Central memory CD8-positive, alpha-beta T cell (primary cell): ENCODE measurements at regions not wholly inside any gene's neighbourhood (a gene's known extent, or its start where the extent isn't known, plus 50 kb on each side); places are given as distances from the start of the nearest gene placed in this dataset.

ENCODE experiments used
- ATAC-seq: fragments of 150-1000 bp; cut with Tn5 transposase; replicated peaks from 2 replicates; pipeline ENCODE4 v1.10.0; 2022; ENCODE audit warnings: mild to moderate bottlenecking, moderate FRiP score, moderate number of reproducible peaks; ENCODE audit not compliant: poor library complexity, severe bottlenecking; ENCODE audit errors: extremely low read depth
- DNase-seq, 2 donors: peaks; one replicate each; pipeline ENCODE4 v3.0.0; 2021; ENCODE audit warnings: low spot score in 2 of 2
- H3K27ac Mint-ChIP-seq: one replicate; pipeline ENCODE4 v1.8.0; 2022; ENCODE audit warnings: low read depth, mild to moderate bottlenecking, moderate library complexity, mixed read lengths
- H3K27me3 Mint-ChIP-seq: one replicate; pipeline ENCODE4 v1.8.0; 2022; ENCODE audit warnings: mixed read lengths
- H3K36me3 Mint-ChIP-seq: one replicate; pipeline ENCODE4 v1.8.0; 2022; ENCODE audit warnings: mild to moderate bottlenecking, moderate library complexity, mixed read lengths; ENCODE audit not compliant: insufficient read depth
- H3K4me1 Mint-ChIP-seq: one replicate; pipeline ENCODE4 v1.8.0; 2022; ENCODE audit warnings: mixed read lengths
- H3K4me3 Mint-ChIP-seq: one replicate; pipeline ENCODE4 v1.8.0; 2022; ENCODE audit warnings: mild to moderate bottlenecking, moderate library complexity, mixed read lengths
- H3K9me3 Mint-ChIP-seq: one replicate; pipeline ENCODE4 v1.8.0; 2022; ENCODE audit warnings: mixed read lengths

GRCh38 chr11:41895081-41895480 is 435.6 kb upstream of the LRRC4C start:
- ATAC-seq = no peak
- Mint-ChIP-seq H3K4me1 (no peaks in the 10 kb centered on the region), H3K9me3 (peaks cover 4% of the 10 kb centered on the region), H3K27me3 (no peaks in the 10 kb centered on the region), H3K36me3 (no peaks in the 10 kb centered on the region), H3K4me3 (no peak overlapping the region), H3K27ac (no peak overlapping the region)
- DNase-seq = no peak

GRCh38 chr11:41897991-41898390 is 438.5 kb upstream of the LRRC4C start:
- Mint-ChIP-seq H3K27me3 (no peaks in the 10 kb centered on the region), H3K9me3 (peaks cover 17% of the 10 kb centered on the region), H3K27ac (no peak overlapping the region), H3K36me3 (no peaks in the 10 kb centered on the region), H3K4me1 (no peaks in the 10 kb centered on the region), H3K4me3 (no peak overlapping the region)
- no peak for ATAC-seq
- no peak for DNase-seq

- no peak overlapping the region for H3K27ac Mint-ChIP-seq
- no peak overlapping the region for H3K4me3 Mint-ChIP-seq
- peaks cover 43% of the 10 kb centered on the region for H3K9me3 Mint-ChIP-seq
- ATAC-seq (no peak), DNase-seq (no peak)
- no peaks in the 10 kb centered on the region for H3K4me1 Mint-ChIP-seq
- H3K36me3 Mint-ChIP-seq = no peaks in the 10 kb centered on the region
- no peaks in the 10 kb centered on the region for H3K27me3 Mint-ChIP-seq
Measured at GRCh38 chr11:41917900-41918299, 458.4 kb upstream of the LRRC4C start.

GRCh38 chr11:41920374-41920773 is 460.9 kb upstream of the LRRC4C start:
- no peak for ATAC-seq
- no peak overlapping the region for H3K27ac Mint-ChIP-seq
- H3K4me1 Mint-ChIP-seq = no peaks in the 10 kb centered on the region
- peaks cover 31% of the 10 kb centered on the region for H3K9me3 Mint-ChIP-seq
- no peaks in the 10 kb centered on the region for H3K27me3 Mint-ChIP-seq
- H3K36me3 Mint-ChIP-seq = no peaks in the 10 kb centered on the region
- H3K4me3 Mint-ChIP-seq = no peak overlapping the region
- DNase-seq = no peak

GRCh38 chr11:41921746-41922390 is 462.4 kb upstream of the LRRC4C start:
- H3K9me3 Mint-ChIP-seq = peaks cover 30% of the 10 kb centered on the region
- ATAC-seq = no peak
- DNase-seq = no peak
- H3K27me3 Mint-ChIP-seq = no peaks in the 10 kb centered on the region
- no peaks in the 10 kb centered on the region for H3K4me1 Mint-ChIP-seq
- no peaks in the 10 kb centered on the region for H3K36me3 Mint-ChIP-seq
- no peak overlapping the region for H3K4me3 Mint-ChIP-seq
- no peak overlapping the region for H3K27ac Mint-ChIP-seq

GRCh38 chr11:41926339-41926738 is 466.9 kb upstream of the LRRC4C start:
- no peak for DNase-seq
- no peaks in the 10 kb centered on the region for H3K36me3 Mint-ChIP-seq
- no peak overlapping the region for H3K27ac Mint-ChIP-seq
- no peaks in the 10 kb centered on the region for H3K27me3 Mint-ChIP-seq
- no peak overlapping the region for H3K4me3 Mint-ChIP-seq
- H3K4me1 Mint-ChIP-seq = no peaks in the 10 kb centered on the region
- ATAC-seq = no peak
- H3K9me3 Mint-ChIP-seq = peaks cover 15% of the 10 kb centered on the region

GRCh38 chr11:41935241-41935640 is 475.8 kb upstream of the LRRC4C start:
- peaks cover 27% of the 10 kb centered on the region for H3K9me3 Mint-ChIP-seq
- no peaks in the 10 kb centered on the region for H3K36me3 Mint-ChIP-seq
- no peak for DNase-seq
- no peak overlapping the region for H3K4me3 Mint-ChIP-seq
- H3K27ac Mint-ChIP-seq = no peak overlapping the region
- no peak for ATAC-seq
- no peaks in the 10 kb centered on the region for H3K27me3 Mint-ChIP-seq
- H3K4me1 Mint-ChIP-seq = no peaks in the 10 kb centered on the region

- Mint-ChIP-seq H3K36me3 (no peaks in the 10 kb centered on the region), H3K27me3 (no peaks in the 10 kb centered on the region)
- no peak for DNase-seq
Measured at GRCh38 chr11:41935795-41936194, 476.3 kb upstream of the LRRC4C start.

GRCh38 chr11:41943656-41944055 is 484.2 kb upstream of the LRRC4C start:
- H3K27me3 Mint-ChIP-seq = no peaks in the 10 kb centered on the region
- no peak for DNase-seq
- no peaks in the 10 kb centered on the region for H3K36me3 Mint-ChIP-seq
- H3K4me3 Mint-ChIP-seq = no peak overlapping the region
- no peak for ATAC-seq
- peaks cover 37% of the 10 kb centered on the region for H3K9me3 Mint-ChIP-seq
- no peaks in the 10 kb centered on the region for H3K4me1 Mint-ChIP-seq
- no peak overlapping the region for H3K27ac Mint-ChIP-seq

More at GRCh38 chr11:41935795-41936194, 476.3 kb upstream of the LRRC4C start:
- no peaks in the 10 kb centered on the region for H3K4me1 Mint-ChIP-seq
- no peak for ATAC-seq
- H3K9me3 Mint-ChIP-seq = peaks cover 27% of the 10 kb centered on the region
- no peak overlapping the region for H3K27ac Mint-ChIP-seq
- no peak overlapping the region for H3K4me3 Mint-ChIP-seq

GRCh38 chr11:41947392-41947791 is 487.9 kb upstream of the LRRC4C start:
- Mint-ChIP-seq H3K27me3 (no peaks in the 10 kb centered on the region), H3K27ac (no peak overlapping the region), H3K9me3 (peaks cover 38% of the 10 kb centered on the region), H3K4me1 (no peaks in the 10 kb centered on the region), H3K4me3 (no peak overlapping the region), H3K36me3 (no peaks in the 10 kb centered on the region)
- DNase-seq (no peak), ATAC-seq (no peak)

- Mint-ChIP-seq H3K4me3 (no peak overlapping the region), H3K9me3 (peaks cover 44% of the 10 kb centered on the region), H3K27me3 (no peaks in the 10 kb centered on the region), H3K36me3 (no peaks in the 10 kb centered on the region), H3K4me1 (no peaks in the 10 kb centered on the region), H3K27ac (no peak overlapping the region)
- DNase-seq (no peak), ATAC-seq (no peak)
Measured at GRCh38 chr11:41950470-41951143, 491.2 kb upstream of the LRRC4C start.

- Mint-ChIP-seq H3K27me3 (no peaks in the 10 kb centered on the region), H3K4me1 (no peaks in the 10 kb centered on the region), H3K4me3 (no peak overlapping the region), H3K36me3 (no peaks in the 10 kb centered on the region), H3K9me3 (peaks cover 35% of the 10 kb centered on the region), H3K27ac (no peak overlapping the region)
- no peak for DNase-seq
- ATAC-seq = no peak
Measured at GRCh38 chr11:41954034-41954433, 494.6 kb upstream of the LRRC4C start.

GRCh38 chr11:41955066-41955465 is 495.6 kb upstream of the LRRC4C start:
- no peak overlapping the region for H3K27ac Mint-ChIP-seq
- ATAC-seq (no peak), DNase-seq (no peak)
- no peaks in the 10 kb centered on the region for H3K4me1 Mint-ChIP-seq
- H3K27me3 Mint-ChIP-seq = no peaks in the 10 kb centered on the region
- no peak overlapping the region for H3K4me3 Mint-ChIP-seq
- H3K36me3 Mint-ChIP-seq = no peaks in the 10 kb centered on the region
- peaks cover 25% of the 10 kb centered on the region for H3K9me3 Mint-ChIP-seq
